PFSK-1 (cell line): ENCODE measurements at regions not wholly inside any gene's neighbourhood (a gene's known extent, or its start where the extent isn't known, plus 50 kb on each side); places are given as distances from the start of the nearest gene placed in this dataset.

ENCODE experiments used
- FOXP2 ChIP-seq: optimal IDR thresholded peaks from 2 replicates; pipeline ENCODE3; 2011; ENCODE audit warnings: borderline replicate concordance, control low read depth, inconsistent platforms; ENCODE audit not compliant: insufficient read depth; ENCODE audit errors: extremely low read length, extremely low read depth
- POLR2AphosphoS5 ChIP-seq: IDR thresholded peaks from 2 replicates; pipeline ENCODE4 v1.6.1; 2012; ENCODE audit warnings: low read depth, mild to moderate bottlenecking, control low read depth, low read length, moderate library complexity
- REST ChIP-seq, 2 experiments: IDR thresholded peaks; 2 replicates each; pipeline versions ENCODE4 v1.6.1 to v1.8.0; 2011 to 2012; ENCODE audit warnings: low read depth in 2 of 2, low read length in 2 of 2, control low read depth in 1 of 2, inconsistent platforms in 1 of 2, mild to moderate bottlenecking in 1 of 2, moderate library complexity in 1 of 2; ENCODE audit not compliant: insufficient read depth in 1 of 2
- SIN3A ChIP-seq: IDR thresholded peaks from 2 replicates; pipeline ENCODE4 v1.6.1; 2012; ENCODE audit warnings: mild to moderate bottlenecking, low read length, moderate library complexity, borderline replicate concordance; ENCODE audit not compliant: insufficient read depth
- TAF1 ChIP-seq: IDR thresholded peaks from 2 replicates; pipeline ENCODE4 v1.6.1; 2012; ENCODE audit warnings: low read length, control low read depth, borderline replicate concordance; ENCODE audit not compliant: insufficient read depth

GRCh38 chr5:28958581-28958980 is 1920.2 kb upstream of the CDH9 start:
- no peak for TF ChIP-seq REST (IDR thresholded peaks at IDR 0.05; ENCODE audit: insufficient read depth in 1 of 2, low read depth in 2 of 2, low read length in 2 of 2)
- TF ChIP-seq TAF1 = no peak
- no peak for TF ChIP-seq POLR2AphosphoS5
- no peak for TF ChIP-seq SIN3A
- no peak for TF ChIP-seq FOXP2
